SK-N-MC (cell line): ENCODE measurements at regions not wholly inside any gene's neighbourhood (a gene's known extent, or its start where the extent isn't known, plus 50 kb on each side); places are given as distances from the start of the nearest gene placed in this dataset.

Experiments
- EZH2 ChIP-seq: fragments of 200-600 bp; sonication (generic); IDR thresholded peaks from one replicate; pipeline ENCODE4 v1.6.1; 2017; ENCODE audit warnings: antibody characterized with exemption
- FOXP2 ChIP-seq: optimal IDR thresholded peaks from 2 replicates; pipeline ENCODE3; 2011; ENCODE audit warnings: mild to moderate bottlenecking, moderate library complexity; ENCODE audit not compliant: insufficient read depth; ENCODE audit errors: extremely low read length, control extremely low read depth
- POLR2AphosphoS5 ChIP-seq: IDR thresholded peaks from 2 replicates; pipeline ENCODE4 v1.6.1; 2012; ENCODE audit warnings: mild to moderate bottlenecking, low read depth, low read length, borderline replicate concordance

DNA sequence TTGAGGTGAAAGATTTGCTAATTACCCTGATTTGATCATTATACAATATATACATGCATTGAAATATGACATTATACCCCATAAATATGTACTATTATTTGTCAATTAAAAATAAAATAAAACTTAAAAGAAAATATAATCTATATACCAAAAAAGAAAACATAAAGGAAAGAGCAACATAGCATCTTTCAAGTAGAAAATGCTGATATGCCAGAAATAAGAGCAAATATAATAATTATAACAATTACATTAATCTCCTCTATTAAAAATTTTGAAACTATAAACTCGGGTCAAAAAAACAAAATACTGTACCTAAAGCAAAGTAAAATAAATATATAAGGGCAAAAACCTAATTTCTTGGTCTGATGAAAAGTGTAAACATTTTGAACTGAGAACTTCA, 209.3 kb upstream of the PDE1C start:
- TF ChIP-seq EZH2 (no peak), POLR2AphosphoS5 (no peak), FOXP2 (no peak)
